ENCODE measurements at regions not wholly inside any gene's neighbourhood (a gene's known extent, or its start where the extent isn't known, plus 50 kb on each side); places are given as distances from the start of the nearest gene placed in this dataset.

GRCh38 chr15:59933607-59934006, 70.5 kb upstream of the FOXB1 start:
- H3K4me3 ChIP-seq = no peak overlapping the region
- H3K4me1 ChIP-seq = no peaks in the 10 kb centered on the region
- H3K27me3 ChIP-seq = no peaks in the 10 kb centered on the region

DNA sequence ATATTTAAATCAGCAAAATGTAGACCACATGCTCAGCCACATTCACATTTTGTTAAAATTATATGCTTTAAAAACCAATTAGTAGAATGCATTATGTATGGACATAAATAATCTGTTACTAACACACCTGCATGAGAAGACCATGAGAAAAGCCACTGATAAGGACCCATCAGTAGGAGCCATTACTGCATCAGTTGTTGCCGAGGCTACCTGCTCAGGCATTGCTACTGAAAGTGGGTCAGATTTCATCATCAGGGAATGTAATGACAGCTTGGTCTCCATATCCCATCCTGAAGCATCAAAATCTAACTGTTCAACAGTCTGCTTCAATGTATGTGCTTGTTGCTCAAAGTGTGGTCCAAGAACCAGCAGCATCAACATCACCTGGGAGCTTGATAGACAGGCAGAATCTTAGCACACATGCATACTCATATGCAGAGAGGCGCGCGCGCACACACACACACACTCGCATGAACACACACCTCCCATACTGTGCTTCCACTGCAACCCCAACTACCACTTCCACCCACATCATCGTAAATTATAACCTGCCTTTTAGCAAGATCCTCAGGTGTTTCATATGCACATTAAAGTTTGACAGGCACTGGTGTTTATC, 72.4 kb upstream of the FOXB1 start:
- no peak overlapping the region for H3K9ac ChIP-seq
- TF ChIP-seq Cebpa-rat (IDR thresholded peaks at IDR 0.05) = no peak
- no peaks in the 10 kb centered on the region for H3K27me3 ChIP-seq
- no peaks in the 10 kb centered on the region for H3K36me3 ChIP-seq
- no peaks in the 10 kb centered on the region for H4K20me1 ChIP-seq
- no peak overlapping the region for H3K4me3 ChIP-seq
- no peaks in the 10 kb centered on the region for H3K9me3 ChIP-seq
- H3K27ac ChIP-seq = no peak overlapping the region
- no peaks in the 10 kb centered on the region for H3K4me1 ChIP-seq
- H3K4me2 ChIP-seq = no peak overlapping the region

More at GRCh38 chr15:59933607-59934006, 70.5 kb upstream of the FOXB1 start:
- no peaks in the 10 kb centered on the region for H3K9me3 ChIP-seq
- H3K36me3 ChIP-seq = no peaks in the 10 kb centered on the region
- no peak overlapping the region for H3K27ac ChIP-seq
- TF ChIP-seq Cebpa-rat (IDR thresholded peaks at IDR 0.05) = no peak
- no peak overlapping the region for H3K9ac ChIP-seq
- H3K4me2 ChIP-seq = no peak overlapping the region
- H4K20me1 ChIP-seq = no peaks in the 10 kb centered on the region

- H3K4me3 ChIP-seq = no peak overlapping the region
- no peak for TF ChIP-seq Cebpa-rat (IDR thresholded peaks at IDR 0.05)
- no peak overlapping the region for H3K27ac ChIP-seq
- no peaks in the 10 kb centered on the region for H3K36me3 ChIP-seq
- H3K9ac ChIP-seq = no peak overlapping the region
- H3K4me1 ChIP-seq = no peaks in the 10 kb centered on the region
- no peaks in the 10 kb centered on the region for H3K27me3 ChIP-seq
- H3K9me3 ChIP-seq = no peaks in the 10 kb centered on the region
- H4K20me1 ChIP-seq = no peaks in the 10 kb centered on the region
- no peak overlapping the region for H3K4me2 ChIP-seq
Measured at GRCh38 chr15:59924812-59925522, 79.1 kb upstream of the FOXB1 start.

DNA sequence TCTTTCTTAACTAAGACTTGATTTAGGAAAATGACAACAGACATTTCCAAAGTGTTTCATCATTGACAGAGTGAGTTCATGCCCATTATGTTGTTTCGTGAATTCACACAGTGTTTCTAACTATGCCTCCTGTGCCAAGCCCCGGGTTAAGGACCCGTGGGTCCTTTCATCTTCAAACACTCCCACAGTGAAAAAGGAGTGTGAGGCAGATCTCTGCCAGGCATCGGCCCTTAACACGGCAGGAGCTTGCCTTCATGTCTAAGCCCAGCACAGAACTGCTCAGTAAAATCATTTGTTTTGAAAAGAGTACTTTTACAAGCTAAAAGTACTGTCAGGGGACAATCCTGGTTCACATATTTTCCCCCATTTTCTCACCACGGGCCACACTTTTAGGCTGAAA, 80.0 kb upstream of the FOXB1 start:
- Histone ChIP-seq H3K27me3 (no peaks in the 10 kb centered on the region), H3K9ac (no peak overlapping the region), H3K9me3 (no peaks in the 10 kb centered on the region), H3K4me3 (no peak overlapping the region), H3K27ac (no peak overlapping the region), H3K4me1 (no peaks in the 10 kb centered on the region), H4K20me1 (no peaks in the 10 kb centered on the region), H3K4me2 (no peak overlapping the region), H3K36me3 (no peaks in the 10 kb centered on the region)
- no peak for TF ChIP-seq Cebpa-rat (IDR thresholded peaks at IDR 0.05)

GRCh38 chr15:59923508-59923907, 80.6 kb upstream of the FOXB1 start:
- no peaks in the 10 kb centered on the region for H3K27me3 ChIP-seq
- no peaks in the 10 kb centered on the region for H4K20me1 ChIP-seq
- no peaks in the 10 kb centered on the region for H3K9me3 ChIP-seq
- no peak overlapping the region for H3K4me3 ChIP-seq
- no peak overlapping the region for H3K27ac ChIP-seq
- H3K4me2 ChIP-seq = no peak overlapping the region
- H3K36me3 ChIP-seq = no peaks in the 10 kb centered on the region
- H3K9ac ChIP-seq = no peak overlapping the region
- TF ChIP-seq Cebpa-rat (IDR thresholded peaks at IDR 0.05) = no peak
- no peaks in the 10 kb centered on the region for H3K4me1 ChIP-seq

GRCh38 chr15:59918994-59919951, 84.8 kb upstream of the FOXB1 start:
- Histone ChIP-seq H3K9ac (no peak overlapping the region), H3K27me3 (no peaks in the 10 kb centered on the region), H3K4me3 (no peak overlapping the region), H4K20me1 (no peaks in the 10 kb centered on the region), H3K36me3 (no peaks in the 10 kb centered on the region), H3K9me3 (no peaks in the 10 kb centered on the region), H3K4me1 (no peaks in the 10 kb centered on the region), H3K4me2 (no peak overlapping the region), H3K27ac (no peak overlapping the region)
- no peak for TF ChIP-seq Cebpa-rat (IDR thresholded peaks at IDR 0.05)

DNA sequence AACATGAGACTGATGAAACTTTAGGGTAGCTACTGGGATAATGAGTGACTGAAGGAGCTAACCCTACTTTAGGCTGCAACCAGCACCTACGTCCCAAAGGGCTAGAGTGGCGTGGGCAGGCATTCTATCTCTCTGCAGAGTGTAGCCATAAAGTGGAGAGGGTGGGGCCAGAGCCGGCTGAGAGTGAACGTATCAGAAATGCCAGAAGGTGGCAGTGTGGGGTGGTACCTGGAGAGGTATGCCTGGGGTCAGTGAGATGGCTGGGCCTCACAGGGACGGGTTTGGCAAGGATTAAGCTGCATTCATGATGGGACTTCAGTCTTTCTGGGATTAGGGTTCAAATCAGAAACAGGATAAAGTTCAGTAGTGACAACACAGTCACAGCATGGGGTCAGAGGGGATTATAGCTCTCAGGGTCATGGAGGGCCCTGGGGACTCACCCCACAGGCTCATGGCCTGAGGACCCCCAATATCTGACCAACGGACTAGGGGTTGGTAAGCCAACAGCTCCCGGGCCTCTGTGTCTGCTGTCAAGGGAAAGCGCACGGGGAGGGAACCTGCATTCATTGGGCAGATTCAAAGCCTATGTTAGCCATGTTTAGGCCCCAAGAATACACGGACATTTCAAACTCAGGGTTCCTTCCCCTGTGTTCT, 86.5 kb upstream of the FOXB1 start:
- no peak overlapping the region for H3K27ac ChIP-seq
- H3K36me3 ChIP-seq = no peaks in the 10 kb centered on the region
- H3K4me3 ChIP-seq = no peak overlapping the region
- H3K9me3 ChIP-seq = no peaks in the 10 kb centered on the region
- no peak overlapping the region for H3K4me2 ChIP-seq
- H3K9ac ChIP-seq = no peak overlapping the region
- H3K4me1 ChIP-seq = no peaks in the 10 kb centered on the region
- no peaks in the 10 kb centered on the region for H4K20me1 ChIP-seq
- H3K27me3 ChIP-seq = no peaks in the 10 kb centered on the region
- TF ChIP-seq Cebpa-rat (IDR thresholded peaks at IDR 0.05) = no peak

GRCh38 chr15:59906046-59906445, 98.1 kb upstream of the FOXB1 start:
- H4K20me1 ChIP-seq = no peaks in the 10 kb centered on the region
- no peak overlapping the region for H3K9ac ChIP-seq
- H3K4me1 ChIP-seq = no peaks in the 10 kb centered on the region
- no peaks in the 10 kb centered on the region for H3K36me3 ChIP-seq
- no peak for TF ChIP-seq Cebpa-rat (IDR thresholded peaks at IDR 0.05)
- H3K4me3 ChIP-seq = no peak overlapping the region
- H3K4me2 ChIP-seq = no peak overlapping the region
- no peaks in the 10 kb centered on the region for H3K9me3 ChIP-seq
- no peaks in the 10 kb centered on the region for H3K27me3 ChIP-seq
- H3K27ac ChIP-seq = no peak overlapping the region

GRCh38 chr15:59905176-59905575, 98.9 kb upstream of the FOXB1 start:
- H3K9ac ChIP-seq = no peak overlapping the region
- no peaks in the 10 kb centered on the region for H3K9me3 ChIP-seq
- H4K20me1 ChIP-seq = no peaks in the 10 kb centered on the region
- H3K4me3 ChIP-seq = no peak overlapping the region
- H3K36me3 ChIP-seq = no peaks in the 10 kb centered on the region
- 0 out of 2 replicates have a peak, but pooled peaks cover 3% of the 10 kb centered on the region for H3K4me1 ChIP-seq
- no peak overlapping the region for H3K27ac ChIP-seq
- no peaks in the 10 kb centered on the region for H3K27me3 ChIP-seq
- H3K4me2 ChIP-seq = no peak overlapping the region
- TF ChIP-seq Cebpa-rat (IDR thresholded peaks at IDR 0.05) = no peak
